AG20443 (cell line): ENCODE measurements at regions not wholly inside any gene's neighbourhood (a gene's known extent, or its start where the extent isn't known, plus 50 kb on each side); places are given as distances from the start of the nearest gene placed in this dataset.
"Not testable (repeated sequence)": the region's sequence is repeated elsewhere in the genome, so short reads cannot be mapped to it uniquely, and the experiment has no call there.

Experiments used
- DNase-seq: peaks from one replicate; pipeline ENCODE4 v3.0.0; 2012; ENCODE audit warnings: low spot score, mixed read lengths

- DNase-seq, result not testable (repeated sequence)
Observed at GRCh38 chr2:111448796-111449195, 328.1 kb downstream of the BCL2L11 start.

GRCh38 chr2:111450526-111450925 lies 329.8 kb downstream of the BCL2L11 start:
- not testable (repeated sequence) for DNase-seq

- DNase-seq, result not testable (repeated sequence)
Observed at GRCh38 chr2:111451692-111452199, 331.0 kb downstream of the BCL2L11 start.

- DNase-seq, result not testable (repeated sequence)
Observed at GRCh38 chr2:111452208-111452607, 331.5 kb downstream of the BCL2L11 start.

GRCh38 chr2:111453308-111453707 lies 332.6 kb downstream of the BCL2L11 start:
- not testable (repeated sequence) for DNase-seq

GRCh38 chr2:111453816-111454215 lies 333.1 kb downstream of the BCL2L11 start:
- not testable (repeated sequence) for DNase-seq

GRCh38 chr2:111454404-111454803 lies 333.7 kb downstream of the BCL2L11 start:
- not testable (repeated sequence) for DNase-seq

- DNase-seq, result not testable (repeated sequence)
Observed at GRCh38 chr2:111455016-111456015, 334.6 kb downstream of the BCL2L11 start.

- DNase-seq, result not testable (repeated sequence)
Observed at GRCh38 chr2:111457191-111457590, 336.5 kb downstream of the BCL2L11 start.

- not testable (repeated sequence) for DNase-seq
Observed at GRCh38 chr2:111460901-111461300, 340.2 kb downstream of the BCL2L11 start.

- DNase-seq, result not testable (repeated sequence)
Observed at GRCh38 chr2:111461831-111462230, 341.1 kb downstream of the BCL2L11 start.

GRCh38 chr2:111462572-111462971 lies 341.9 kb downstream of the BCL2L11 start:
- DNase-seq, result not testable (repeated sequence)

GRCh38 chr2:111463238-111463848 lies 342.6 kb downstream of the BCL2L11 start:
- DNase-seq, result not testable (repeated sequence)

GRCh38 chr2:111463956-111464355 lies 343.2 kb downstream of the BCL2L11 start:
- not testable (repeated sequence) for DNase-seq

- not testable (repeated sequence) for DNase-seq
Observed at GRCh38 chr2:111464367-111464766, 343.7 kb downstream of the BCL2L11 start.

- not testable (repeated sequence) for DNase-seq
Observed at GRCh38 chr2:111465521-111465920, 344.8 kb downstream of the BCL2L11 start.

GRCh38 chr2:111466744-111467143 lies 346.0 kb downstream of the BCL2L11 start:
- DNase-seq, result not testable (repeated sequence)

GRCh38 chr2:111470924-111471323 lies 350.2 kb downstream of the BCL2L11 start:
- DNase-seq, result not testable (repeated sequence)

GRCh38 chr2:111471791-111472530 lies 351.2 kb downstream of the BCL2L11 start:
- DNase-seq, result not testable (repeated sequence)

- not testable (repeated sequence) for DNase-seq
Observed at GRCh38 chr2:111472844-111473403, 352.2 kb downstream of the BCL2L11 start.

GRCh38 chr2:111473522-111473921 lies 352.8 kb downstream of the BCL2L11 start:
- not testable (repeated sequence) for DNase-seq
